Eye (tissue), 1 donor: ENCODE measurements at regions not wholly inside any gene's neighbourhood (a gene's known extent, or its start where the extent isn't known, plus 50 kb on each side); places are given as distances from the start of the nearest gene placed in this dataset.
"Not testable (repeated sequence)": the region's sequence is repeated elsewhere in the genome, so short reads cannot be mapped to it uniquely, and the experiment has no call there.

Experiments
- DNase-seq: peaks from one replicate; pipeline ENCODE4 v3.0.0-alpha.2; 2015

DNA sequence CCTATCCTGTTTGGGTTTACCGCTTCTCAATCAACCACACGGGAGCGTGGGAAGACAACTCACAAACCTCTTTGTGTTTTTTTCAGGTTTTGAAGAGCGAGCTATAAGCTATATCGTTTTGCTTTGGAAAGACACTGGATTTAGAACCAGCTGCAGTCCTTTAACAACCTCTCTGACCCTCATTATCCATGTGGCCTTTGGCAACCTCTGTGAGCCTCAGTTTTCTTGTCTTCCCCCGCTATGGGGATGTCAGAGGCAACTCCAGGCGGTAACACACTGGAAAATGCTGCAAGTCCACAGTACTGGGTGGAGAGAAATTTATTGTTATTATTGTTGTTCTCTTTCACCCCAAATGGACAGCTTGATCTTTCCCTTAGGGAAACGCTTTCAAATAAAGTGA is 100.0 kb downstream of the ETS2 start:
- DNase-seq = no peak

DNA sequence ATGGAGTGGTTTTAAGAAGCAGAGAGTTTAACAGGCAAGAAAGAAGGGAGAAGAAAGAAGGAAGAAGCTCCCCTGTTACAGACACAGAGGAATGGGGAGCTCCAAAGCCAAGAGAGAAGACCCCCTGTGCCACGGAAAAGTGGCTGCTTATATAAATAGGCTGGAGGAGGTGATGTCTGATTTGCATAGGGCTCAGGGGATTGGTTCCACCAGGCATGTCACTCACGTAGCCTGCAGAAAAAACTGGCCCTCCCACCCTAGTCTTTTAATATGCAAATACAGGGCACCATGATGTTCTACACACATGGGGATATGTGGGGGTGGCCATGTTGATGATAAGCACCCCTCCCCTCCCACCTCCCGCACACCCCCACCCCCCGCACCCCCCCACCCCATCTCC is 99.6 kb downstream of the ETS2 start:
- no peak for DNase-seq

DNA sequence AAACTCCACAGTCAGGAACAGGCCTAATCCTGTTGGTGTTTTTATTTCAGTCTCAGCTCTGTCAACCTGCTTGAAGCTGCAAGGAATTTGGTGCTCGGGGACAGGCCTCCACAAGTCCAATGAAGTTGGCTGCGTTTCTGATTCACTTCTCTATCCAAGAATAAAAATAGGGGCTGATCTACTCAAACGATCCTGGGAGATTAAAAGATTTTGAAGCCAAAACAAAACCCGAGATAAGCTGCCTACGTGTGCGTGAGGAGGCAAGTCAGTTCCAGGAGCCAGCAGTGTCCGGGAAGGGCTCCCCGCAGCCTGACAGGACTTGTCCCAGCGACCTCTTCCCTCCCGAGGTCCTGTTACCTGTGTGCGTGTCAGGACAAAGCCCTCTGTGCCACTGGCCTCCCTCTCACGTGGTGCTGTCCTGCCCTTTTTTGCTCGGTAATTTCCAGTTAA is 98.0 kb downstream of the ETS2 start:
- peak; percentile 47 for DNase-seq

- DNase-seq = no peak
Measured at GRCh38 chr21:38902608-38903445, 97.1 kb downstream of the ETS2 start.

- DNase-seq = no peak
Measured at GRCh38 chr21:38900499-38900898, 94.8 kb downstream of the ETS2 start.

DNA sequence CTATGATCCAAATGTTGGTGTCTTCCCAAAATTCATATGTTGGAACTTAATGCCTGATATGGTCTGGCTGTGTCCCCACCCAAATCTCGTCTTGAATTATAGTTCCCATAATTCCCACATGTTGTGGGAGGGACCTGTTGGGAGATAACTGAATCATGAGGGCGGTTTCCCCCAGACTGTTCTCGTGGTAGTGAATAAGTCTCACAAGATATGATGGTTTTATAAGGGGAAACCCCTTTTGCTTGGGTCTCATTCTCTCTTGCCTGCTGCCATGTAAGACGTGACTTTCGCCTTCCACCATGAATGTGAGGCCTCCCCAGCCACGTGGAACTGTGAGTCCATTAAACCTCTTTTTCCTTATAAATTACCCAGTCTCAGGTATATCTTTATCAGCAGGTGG is 94.3 kb downstream of the ETS2 start:
- DNase-seq = not testable (repeated sequence)

- no peak for DNase-seq
Measured at GRCh38 chr21:38899277-38899947, 93.7 kb downstream of the ETS2 start.

- DNase-seq = no peak
Measured at GRCh38 chr21:38898422-38899096, 92.8 kb downstream of the ETS2 start.

GRCh38 chr21:38897532-38898421 is 92.0 kb downstream of the ETS2 start:
- no peak for DNase-seq

- DNase-seq = no peak
Measured at GRCh38 chr21:38894899-38895298, 89.2 kb downstream of the ETS2 start.

- peak; percentile 53 for DNase-seq
Measured at GRCh38 chr21:38888991-38889561, 83.3 kb downstream of the ETS2 start.

- no peak for DNase-seq
Measured at GRCh38 chr21:38887749-38888148, 82.0 kb downstream of the ETS2 start.

GRCh38 chr21:38887062-38887686 is 81.4 kb downstream of the ETS2 start:
- DNase-seq = no peak

- DNase-seq = no peak
Measured at GRCh38 chr21:38885909-38886308, 80.2 kb downstream of the ETS2 start.

DNA sequence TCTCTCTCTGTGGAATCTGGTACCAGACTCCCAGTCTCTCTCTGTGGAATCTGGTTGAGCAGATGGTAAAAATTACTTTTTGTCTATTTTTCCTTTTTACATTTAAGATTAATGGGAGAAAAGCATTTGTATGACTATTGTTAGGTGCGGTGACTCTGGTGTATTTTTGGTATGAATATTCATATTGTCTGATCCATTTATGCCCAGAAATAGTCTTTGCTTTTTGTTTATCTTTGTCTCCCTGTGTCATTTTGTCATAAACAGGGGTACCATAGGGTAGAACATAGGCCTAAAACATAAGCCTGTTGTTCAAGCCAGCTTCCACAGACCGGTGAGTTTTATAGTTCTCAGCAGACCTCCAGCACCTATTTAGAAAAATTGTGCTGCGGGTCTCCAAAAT is 78.7 kb downstream of the ETS2 start:
- no peak for DNase-seq

- no peak for DNase-seq
Measured at GRCh38 chr21:38883142-38883541, 77.4 kb downstream of the ETS2 start.

GRCh38 chr21:38881131-38881530 is 75.4 kb downstream of the ETS2 start:
- DNase-seq = no peak

DNA sequence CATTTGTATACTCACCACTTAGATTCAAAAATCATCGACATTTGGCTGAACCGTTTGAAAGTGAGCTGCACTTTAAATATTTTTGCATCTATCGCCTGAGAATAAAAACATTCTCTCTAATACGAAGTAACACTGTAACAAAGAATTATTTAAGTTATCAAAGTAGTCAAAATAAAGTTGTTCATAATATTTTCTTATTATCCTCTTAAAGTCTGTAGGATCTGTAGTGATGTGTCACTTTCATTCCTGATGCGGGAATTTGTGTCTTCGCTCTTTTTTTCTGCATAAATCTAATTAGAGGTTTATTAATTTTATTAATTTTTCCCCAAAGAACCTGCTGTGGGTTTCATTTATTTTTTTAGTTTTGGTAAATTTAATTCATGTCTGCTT is 74.8 kb downstream of the ETS2 start:
- DNase-seq = no peak

DNA sequence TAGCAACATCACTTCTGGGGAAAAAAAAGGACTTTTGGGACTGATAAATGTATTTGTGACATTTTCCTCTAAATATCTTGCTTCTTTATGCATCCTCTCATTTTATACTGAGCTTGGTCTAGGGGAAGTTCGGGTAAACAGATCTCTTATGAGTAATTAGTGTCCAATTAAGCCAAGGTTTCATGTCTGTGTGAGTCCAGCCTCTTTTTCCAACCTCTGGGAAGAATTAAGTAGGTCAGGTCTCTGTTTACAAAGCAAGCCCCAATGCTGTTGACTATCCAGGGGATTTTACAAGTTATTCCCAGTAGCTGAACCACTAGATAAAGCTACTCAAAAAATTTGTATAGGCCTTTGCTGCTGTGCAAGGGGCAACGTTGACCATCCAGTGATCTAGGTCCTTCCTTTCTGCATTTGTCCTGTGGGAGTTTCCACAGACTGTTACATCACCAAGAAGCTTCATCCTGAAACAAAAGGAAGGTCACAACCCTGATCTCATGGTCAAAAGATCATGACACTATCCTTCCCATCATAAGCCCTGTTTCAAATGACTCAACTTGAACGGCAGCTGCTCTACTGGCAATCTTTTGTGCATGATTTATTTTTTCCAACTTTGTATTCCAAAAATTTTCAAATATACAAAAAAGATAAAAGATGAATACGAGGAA is 74.3 kb downstream of the ETS2 start:
- DNase-seq = no peak

GRCh38 chr21:38878379-38879179 is 72.8 kb downstream of the ETS2 start:
- no peak for DNase-seq
